Epithelial cell of proximal tubule (primary cell): ENCODE measurements at regions not wholly inside any gene's neighbourhood (a gene's known extent, or its start where the extent isn't known, plus 50 kb on each side); places are given as distances from the start of the nearest gene placed in this dataset.

ENCODE experiments used
- DNase-seq: peaks from one replicate; pipeline ENCODE4 v3.0.0-alpha.2; 2011; ENCODE audit warnings: low read depth
- H3K4me3 ChIP-seq: 2 replicates; pipeline ENCODE4 v1.5.1; 2011; ENCODE audit warnings: low read depth, mild to moderate bottlenecking, low read length
- CTCF ChIP-seq: conservative IDR thresholded peaks from 2 replicates; pipeline ENCODE4 v1.5.1; 2012; ENCODE audit warnings: low read depth, mild to moderate bottlenecking, low read length

GRCh38 chr13:81203783-81204182 lies 862.9 kb upstream of the SPRY2 start:
- no peak overlapping the region for H3K4me3 ChIP-seq
- DNase-seq: no peak
- TF ChIP-seq CTCF: no peak

- DNase-seq: no peak
- no peak overlapping the region for H3K4me3 ChIP-seq
- TF ChIP-seq CTCF: no peak
Observed at GRCh38 chr13:81199956-81200355, 859.0 kb upstream of the SPRY2 start.

- no peak for TF ChIP-seq CTCF
- DNase-seq: no peak
Observed at GRCh38 chr13:81197966-81198365, 857.0 kb upstream of the SPRY2 start.

GRCh38 chr13:81197483-81197882 lies 856.6 kb upstream of the SPRY2 start:
- no peak for DNase-seq
- H3K4me3 ChIP-seq: no peak overlapping the region
- no peak for TF ChIP-seq CTCF

More at GRCh38 chr13:81197966-81198365, 857.0 kb upstream of the SPRY2 start:
- no peak overlapping the region for H3K4me3 ChIP-seq

- no peak for DNase-seq
- no peak for TF ChIP-seq CTCF
Observed at GRCh38 chr13:81194362-81194761, 853.4 kb upstream of the SPRY2 start.

GRCh38 chr13:81184556-81185265 lies 843.8 kb upstream of the SPRY2 start:
- DNase-seq: no peak
- no peak overlapping the region for H3K4me3 ChIP-seq
- TF ChIP-seq CTCF: no peak

More at GRCh38 chr13:81194362-81194761, 853.4 kb upstream of the SPRY2 start:
- H3K4me3 ChIP-seq: no peak overlapping the region

- TF ChIP-seq CTCF: no peak
- DNase-seq: no peak
- no peak overlapping the region for H3K4me3 ChIP-seq
Observed at GRCh38 chr13:81172603-81173002, 831.7 kb upstream of the SPRY2 start.
